Activated naive CD8-positive, alpha-beta T cell treated with anti-CD3 and anti-CD28 coated beads, Interleukin-2, amount 50 U/mL, for 16 hours (primary cell): ENCODE measurements at regions not wholly inside any gene's neighbourhood (a gene's known extent, or its start where the extent isn't known, plus 50 kb on each side); places are given as distances from the start of the nearest gene placed in this dataset.

ENCODE experiments used
- DNase-seq: peaks from one replicate; pipeline ENCODE4 v3.0.0-alpha.2; 2020; ENCODE audit warnings: low read depth, low spot score

DNA sequence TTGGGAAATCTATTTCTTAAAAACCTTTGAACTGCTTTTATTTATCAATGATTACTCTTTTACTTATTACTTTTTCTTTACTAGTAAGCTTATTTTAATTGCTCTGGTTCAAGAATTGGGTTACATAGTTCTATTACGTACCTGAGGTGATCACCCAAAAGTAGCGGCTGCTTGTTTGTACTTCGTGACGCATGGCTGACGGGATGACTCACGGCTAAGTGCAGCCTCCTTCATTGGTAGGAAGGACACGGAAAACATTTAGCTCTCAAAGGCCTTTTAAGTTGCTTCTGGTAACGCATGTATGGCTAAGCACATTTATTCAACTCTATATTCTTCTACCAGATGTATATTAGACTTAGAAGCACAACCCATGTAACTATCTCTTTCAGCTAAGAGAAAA is 285.8 kb upstream of the SP4 start:
- no peak for DNase-seq

DNA sequence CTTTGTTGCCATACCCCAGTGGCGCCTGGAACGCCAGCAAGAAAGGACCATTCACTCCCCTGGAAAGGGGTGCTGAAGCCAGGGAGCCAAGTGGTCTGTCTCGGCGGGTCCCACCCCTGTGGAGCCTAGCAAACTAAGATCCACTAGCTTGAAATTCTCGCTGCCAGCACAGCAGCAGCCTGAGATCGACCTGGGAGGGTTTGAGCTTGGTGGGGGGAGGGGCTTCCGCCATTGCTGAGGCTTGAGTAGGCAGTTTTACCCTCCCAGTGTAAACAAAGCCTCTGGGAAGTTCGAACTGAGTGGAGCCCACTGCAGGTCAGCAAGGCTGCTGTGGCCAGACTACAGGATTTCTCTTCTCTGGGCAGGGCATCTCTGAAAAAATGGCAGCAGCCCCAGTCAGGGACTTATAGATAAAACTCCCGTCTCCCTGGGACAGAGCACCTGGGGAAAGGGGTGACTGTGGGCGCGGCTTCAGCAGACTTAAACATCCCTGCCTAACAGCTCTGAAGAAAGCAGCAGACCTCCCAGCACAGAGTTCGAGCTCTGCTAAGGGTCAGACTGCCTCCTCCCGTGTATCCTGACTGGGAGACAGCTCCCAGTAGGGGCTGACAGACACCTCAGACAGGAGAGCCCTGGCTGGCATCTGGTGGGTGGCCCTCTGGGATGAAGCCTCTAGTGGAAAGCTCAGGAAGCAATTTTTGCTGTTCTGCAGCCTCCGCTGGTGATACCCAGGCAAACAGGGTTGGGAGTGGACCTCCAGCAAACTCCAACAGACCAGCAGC is 281.1 kb upstream of the SP4 start:
- no peak for DNase-seq

DNA sequence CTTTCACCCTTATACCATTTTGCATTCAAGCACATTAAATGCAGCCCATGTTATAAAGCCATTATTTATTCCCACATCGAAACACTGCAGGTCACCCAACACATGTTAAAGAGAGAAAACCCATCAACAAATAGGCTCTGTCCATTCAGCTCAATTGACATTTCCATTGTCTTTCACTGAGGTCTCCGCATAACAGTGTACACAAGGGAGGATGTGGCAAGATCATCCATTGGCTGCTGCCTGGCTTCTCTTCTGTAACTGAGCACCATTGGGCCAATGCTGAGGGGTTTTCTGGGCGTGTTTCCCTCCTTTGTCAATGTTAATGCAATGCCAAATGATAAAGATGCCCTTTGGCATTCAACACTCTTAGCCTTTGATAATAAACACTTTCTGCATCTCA is 278.1 kb upstream of the SP4 start:
- no peak for DNase-seq

DNA sequence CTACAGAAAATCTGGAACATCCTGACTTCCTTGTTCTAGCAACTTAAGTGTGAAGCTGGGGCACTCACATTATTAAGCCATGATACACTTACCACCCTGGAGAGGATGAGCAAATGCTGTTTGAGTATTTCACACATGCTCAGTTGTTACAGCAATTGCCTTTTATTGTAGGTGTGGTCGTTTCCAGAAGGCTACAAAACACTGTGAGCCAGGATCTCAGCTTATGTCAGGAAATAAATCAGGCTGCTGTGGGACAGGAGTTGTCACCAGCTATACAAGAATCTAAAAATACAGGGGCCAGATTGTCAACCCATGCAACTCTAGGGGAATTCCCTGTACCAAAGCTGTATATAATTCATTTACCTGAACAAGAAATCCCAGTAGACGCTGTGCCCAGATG is 273.3 kb upstream of the SP4 start:
- DNase-seq = no peak

DNA sequence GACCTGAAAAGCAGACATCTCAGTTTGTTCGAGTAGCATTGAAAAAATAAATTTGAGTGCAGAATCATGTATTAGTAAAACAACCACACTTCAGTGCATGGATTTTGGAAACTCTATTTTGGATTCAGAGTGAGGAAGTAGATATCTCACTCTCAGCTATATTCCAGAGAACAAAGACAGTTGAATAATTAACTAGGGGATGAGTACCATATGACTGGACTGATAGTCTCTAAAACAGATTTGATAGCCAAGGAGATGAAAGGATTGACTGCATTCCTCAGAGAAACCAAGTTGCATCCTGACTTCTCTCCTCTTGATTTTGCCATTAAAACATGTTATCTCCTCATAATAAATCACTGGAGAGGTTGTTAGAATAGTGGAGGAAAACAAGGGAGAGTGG is 268.4 kb upstream of the SP4 start:
- DNase-seq = no peak

GRCh38 chr7:21160401-21160800 is 267.5 kb upstream of the SP4 start:
- no peak for DNase-seq

GRCh38 chr7:21167942-21168341 is 259.9 kb upstream of the SP4 start:
- no peak for DNase-seq

GRCh38 chr7:21169667-21170580 is 258.0 kb upstream of the SP4 start:
- DNase-seq = no peak

- no peak for DNase-seq
Observed at GRCh38 chr7:21172800-21173199, 255.1 kb upstream of the SP4 start.

DNA sequence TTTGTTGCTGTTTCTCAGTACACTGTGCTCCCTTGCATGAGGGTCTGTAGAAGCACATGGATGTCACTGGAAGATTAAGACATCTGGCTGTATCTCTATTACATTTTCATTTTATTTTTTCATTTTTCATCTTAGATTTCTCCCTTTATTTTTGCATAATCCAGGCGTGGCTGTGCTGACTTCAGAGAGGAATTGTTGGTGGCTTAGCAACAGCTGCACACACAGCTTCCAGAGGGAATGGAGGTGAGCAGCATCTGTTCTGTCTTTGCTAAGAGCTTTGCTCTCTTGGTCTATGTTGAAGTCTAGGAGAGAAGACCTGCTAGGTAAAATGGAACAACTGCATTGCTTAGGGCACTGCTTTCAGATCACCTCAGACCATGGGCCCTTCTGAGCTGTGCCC is 254.4 kb upstream of the SP4 start:
- DNase-seq = no peak

DNA sequence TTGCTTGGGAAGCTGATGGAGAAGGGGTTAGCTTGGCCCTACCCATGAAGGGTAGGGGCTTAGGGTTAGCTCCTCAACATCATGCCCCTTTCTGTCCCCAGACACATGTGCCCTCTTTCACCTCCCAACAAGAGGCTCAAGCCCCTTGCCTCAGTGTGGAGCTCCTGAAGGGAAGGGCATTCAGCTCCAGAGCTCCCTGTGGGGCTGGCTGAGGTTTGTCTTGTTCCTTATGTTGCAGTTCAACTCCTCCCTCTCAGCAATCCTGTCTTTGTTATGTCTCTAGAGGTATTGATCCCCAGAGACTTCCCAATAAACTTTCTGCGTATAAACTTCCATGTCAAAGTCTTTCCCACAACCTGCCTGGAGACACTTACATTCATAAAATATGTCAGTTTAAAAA is 252.2 kb upstream of the SP4 start:
- DNase-seq = no peak

GRCh38 chr7:21184942-21185652 is 242.8 kb upstream of the SP4 start:
- DNase-seq = no peak

DNA sequence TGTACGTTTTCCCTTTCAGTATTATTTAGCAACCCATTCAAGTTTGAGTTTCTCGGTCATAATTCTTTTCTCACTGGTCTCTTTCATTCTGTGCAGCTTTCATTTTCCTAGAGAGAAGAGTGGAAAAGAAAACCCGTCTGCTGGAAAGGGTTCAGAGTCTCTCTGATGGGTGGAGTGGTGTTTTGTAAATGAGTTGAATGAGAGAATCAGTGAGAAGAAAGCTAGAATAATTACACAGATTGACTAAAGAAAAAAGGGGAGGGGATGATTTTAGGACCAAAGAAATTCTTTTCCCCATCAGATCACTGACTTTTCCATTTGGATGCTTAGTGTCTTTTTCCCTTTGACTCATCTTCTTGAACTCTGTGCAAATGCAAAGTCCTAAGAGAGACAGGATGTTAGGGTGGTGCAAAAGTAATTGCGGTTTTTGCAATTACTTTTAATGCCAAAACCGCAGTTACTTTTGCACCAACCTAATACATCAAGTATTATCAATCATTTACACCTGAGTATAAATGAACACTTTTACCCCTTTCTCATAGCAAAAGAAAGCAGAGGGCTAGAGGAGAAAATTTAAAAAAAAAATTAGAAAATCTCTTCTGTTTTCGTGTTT is 242.1 kb upstream of the SP4 start:
- DNase-seq = no peak

DNA sequence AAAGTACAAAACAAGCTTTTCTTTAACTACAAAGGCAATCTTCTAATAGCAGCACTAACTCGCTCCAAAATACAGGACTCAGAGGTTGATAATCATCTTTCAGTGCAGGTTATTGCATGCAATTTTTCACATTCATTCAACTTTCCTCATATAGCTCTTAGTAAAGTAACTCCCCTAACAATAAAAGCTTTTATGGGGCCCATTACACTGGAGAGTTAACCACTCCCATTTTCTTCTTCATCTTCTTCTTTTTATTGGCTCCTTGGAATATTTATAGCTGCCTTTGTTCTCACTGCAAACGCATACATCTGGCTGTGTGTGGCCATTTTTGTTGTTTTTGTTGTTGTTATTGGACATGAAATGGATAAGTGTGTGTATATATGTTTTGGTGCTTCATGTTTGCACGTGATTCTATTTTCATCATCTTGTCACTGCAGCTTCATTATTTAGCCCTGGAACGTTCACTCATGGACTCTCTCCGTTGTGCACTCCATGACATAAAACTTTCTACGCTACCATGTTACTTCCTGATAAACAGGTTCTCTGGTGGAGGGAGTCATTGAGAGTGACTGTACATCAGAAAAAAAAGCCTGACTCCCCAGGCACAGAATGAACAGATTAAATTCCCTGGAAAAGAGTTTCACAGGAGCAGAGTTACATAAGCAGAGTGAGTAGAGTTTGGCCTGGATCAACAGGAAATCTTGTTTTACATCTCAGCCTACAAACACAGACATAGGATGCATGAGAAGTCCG is 236.4 kb upstream of the SP4 start:
- no peak for DNase-seq

- DNase-seq = no peak
Observed at GRCh38 chr7:21192657-21193056, 235.2 kb upstream of the SP4 start.

- no peak for DNase-seq
Observed at GRCh38 chr7:21193895-21194294, 234.0 kb upstream of the SP4 start.

GRCh38 chr7:21194936-21195335 is 232.9 kb upstream of the SP4 start:
- DNase-seq = no peak

GRCh38 chr7:21198921-21199320 is 229.0 kb upstream of the SP4 start:
- DNase-seq = no peak

GRCh38 chr7:21200503-21200902 is 227.4 kb upstream of the SP4 start:
- DNase-seq = no peak

DNA sequence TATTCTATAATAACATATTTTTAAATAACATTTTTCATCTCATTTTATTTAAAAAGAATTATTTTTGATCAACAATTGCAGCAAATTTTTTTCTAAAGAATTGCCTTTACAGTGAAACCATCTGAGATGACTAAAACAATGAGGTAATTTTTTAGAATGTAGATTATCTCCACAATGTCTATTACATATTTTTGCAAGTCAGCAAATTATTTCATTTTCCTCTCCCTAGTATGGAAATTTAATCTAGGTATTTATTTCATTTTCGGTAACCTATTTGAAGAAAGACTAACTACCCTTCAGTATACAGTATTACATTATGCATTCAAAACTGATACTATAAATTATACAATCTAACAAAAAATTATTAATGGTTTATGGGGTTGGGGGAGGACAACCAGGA is 213.2 kb upstream of the SP4 start:
- no peak for DNase-seq

GRCh38 chr7:21215307-21215706 is 212.6 kb upstream of the SP4 start:
- DNase-seq = no peak
